ENCODE measurements at regions not wholly inside any gene's neighbourhood (a gene's known extent, or its start where the extent isn't known, plus 50 kb on each side); places are given as distances from the start of the nearest gene placed in this dataset.

DNA sequence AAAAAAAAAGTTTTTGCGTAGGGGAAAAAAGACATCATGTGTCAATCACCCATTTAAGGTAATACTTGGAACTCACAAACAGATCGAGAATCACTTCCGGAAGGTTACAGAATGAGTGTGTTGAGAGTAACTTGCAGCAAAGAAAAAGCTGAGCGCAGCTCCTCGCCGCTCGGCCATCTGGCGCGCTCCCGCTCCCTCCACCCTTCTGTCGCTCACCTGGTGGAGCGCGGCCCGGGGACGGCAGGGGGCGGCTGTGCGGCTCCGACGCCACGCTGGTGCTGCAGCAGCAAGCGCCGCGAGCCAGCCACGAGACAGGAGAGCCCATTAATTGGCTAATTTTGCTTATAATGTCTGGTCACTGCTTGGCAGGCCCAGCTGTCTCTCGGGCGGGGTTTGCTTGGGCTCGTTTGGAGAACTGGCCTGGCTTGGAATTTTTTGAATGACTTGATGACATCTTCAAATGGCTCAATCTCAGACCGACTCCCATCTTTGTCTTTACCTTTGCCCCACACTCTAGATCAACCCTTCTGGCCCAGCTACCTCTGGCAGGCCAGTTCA, 601.8 kb downstream of the CCDC171 start:
- no peak overlapping the region for H3K4me3 ChIP-seq (ENCODE audit: low read depth, low read length)
- TF ChIP-seq, protein P1, sequence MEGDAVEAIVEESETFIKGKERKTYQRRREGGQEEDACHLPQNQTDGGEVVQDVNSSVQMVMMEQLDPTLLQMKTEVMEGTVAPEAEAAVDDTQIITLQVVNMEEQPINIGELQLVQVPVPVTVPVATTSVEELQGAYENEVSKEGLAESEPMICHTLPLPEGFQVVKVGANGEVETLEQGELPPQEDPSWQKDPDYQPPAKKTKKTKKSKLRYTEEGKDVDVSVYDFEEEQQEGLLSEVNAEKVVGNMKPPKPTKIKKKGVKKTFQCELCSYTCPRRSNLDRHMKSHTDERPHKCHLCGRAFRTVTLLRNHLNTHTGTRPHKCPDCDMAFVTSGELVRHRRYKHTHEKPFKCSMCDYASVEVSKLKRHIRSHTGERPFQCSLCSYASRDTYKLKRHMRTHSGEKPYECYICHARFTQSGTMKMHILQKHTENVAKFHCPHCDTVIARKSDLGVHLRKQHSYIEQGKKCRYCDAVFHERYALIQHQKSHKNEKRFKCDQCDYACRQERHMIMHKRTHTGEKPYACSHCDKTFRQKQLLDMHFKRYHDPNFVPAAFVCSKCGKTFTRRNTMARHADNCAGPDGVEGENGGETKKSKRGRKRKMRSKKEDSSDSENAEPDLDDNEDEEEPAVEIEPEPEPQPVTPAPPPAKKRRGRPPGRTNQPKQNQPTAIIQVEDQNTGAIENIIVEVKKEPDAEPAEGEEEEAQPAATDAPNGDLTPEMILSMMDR (IDR thresholded peaks at IDR 0.05; ENCODE audit: borderline replicate concordance, insufficient read depth, low read depth, low read length): peak; percentile 39; the same call in 1 of the 2 replicates

DNA sequence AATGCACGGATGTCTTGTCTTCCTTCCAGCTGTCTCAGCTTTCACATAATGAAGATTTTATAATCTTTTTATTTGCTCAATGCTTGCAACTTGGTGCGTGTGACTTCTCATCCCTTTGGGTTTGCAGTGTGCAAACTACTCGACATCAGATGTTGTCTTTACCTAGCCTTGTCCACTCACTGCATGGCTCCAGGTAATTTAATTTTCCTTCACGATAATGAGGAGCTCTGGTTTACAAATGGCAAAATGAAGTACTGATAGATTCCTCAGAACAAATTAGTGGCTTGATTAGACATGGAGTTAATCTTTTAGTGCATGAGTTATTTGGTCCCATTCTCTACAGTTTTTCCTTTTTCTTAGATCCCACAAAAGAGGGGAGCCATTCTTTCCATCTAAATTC, 603.0 kb downstream of the CCDC171 start:
- H3K4me3 ChIP-seq (ENCODE audit: low read depth, low read length): no peak overlapping the region
- TF ChIP-seq, protein P1 (IDR thresholded peaks at IDR 0.05; ENCODE audit: borderline replicate concordance, insufficient read depth, low read depth, low read length): no peak

DNA sequence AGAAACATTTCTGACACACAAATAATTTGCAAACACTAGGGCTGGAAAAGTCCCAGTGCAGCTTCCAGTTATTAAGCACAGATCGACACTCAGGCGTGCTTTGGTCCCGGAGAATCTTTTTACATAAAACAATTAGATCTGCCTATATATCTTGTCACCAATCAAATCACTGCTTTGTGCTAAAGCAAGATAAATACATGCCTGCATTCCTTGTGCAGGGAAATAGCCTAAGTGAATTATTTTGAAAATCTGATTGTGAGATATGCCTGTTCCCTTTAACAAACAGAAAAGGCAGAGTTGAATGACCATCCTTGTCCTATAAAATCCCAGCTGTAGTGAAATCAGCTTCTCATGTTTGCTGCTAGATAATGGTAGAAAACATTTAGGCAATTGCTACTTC, 604.4 kb downstream of the CCDC171 start:
- TF ChIP-seq, protein P1 (IDR thresholded peaks at IDR 0.05; ENCODE audit: borderline replicate concordance, insufficient read depth, low read depth, low read length): no peak
- no peak overlapping the region for H3K4me3 ChIP-seq (ENCODE audit: low read depth, low read length)

DNA sequence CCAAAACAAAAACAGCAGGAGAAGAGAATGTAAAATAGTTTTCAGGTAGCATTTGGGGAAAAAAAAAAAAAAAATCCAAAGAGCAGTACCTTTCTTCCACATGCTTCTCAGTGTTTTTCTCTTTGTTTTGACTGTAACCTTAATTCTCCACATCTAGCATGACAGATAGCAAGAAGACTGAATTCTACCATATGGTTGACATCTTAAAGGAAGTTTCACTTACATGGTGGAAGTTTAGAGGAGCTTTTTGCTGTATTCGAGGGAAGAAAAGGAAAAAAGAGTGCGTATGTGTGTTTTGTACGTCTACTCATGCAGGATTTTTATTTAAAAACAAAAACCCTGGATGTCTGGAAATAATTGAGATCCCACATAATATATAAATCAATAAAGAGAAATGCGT, 604.8 kb downstream of the CCDC171 start:
- H3K4me3 ChIP-seq (ENCODE audit: low read depth, low read length): no peak overlapping the region
- TF ChIP-seq, protein P1 (IDR thresholded peaks at IDR 0.05; ENCODE audit: borderline replicate concordance, insufficient read depth, low read depth, low read length): no peak

DNA sequence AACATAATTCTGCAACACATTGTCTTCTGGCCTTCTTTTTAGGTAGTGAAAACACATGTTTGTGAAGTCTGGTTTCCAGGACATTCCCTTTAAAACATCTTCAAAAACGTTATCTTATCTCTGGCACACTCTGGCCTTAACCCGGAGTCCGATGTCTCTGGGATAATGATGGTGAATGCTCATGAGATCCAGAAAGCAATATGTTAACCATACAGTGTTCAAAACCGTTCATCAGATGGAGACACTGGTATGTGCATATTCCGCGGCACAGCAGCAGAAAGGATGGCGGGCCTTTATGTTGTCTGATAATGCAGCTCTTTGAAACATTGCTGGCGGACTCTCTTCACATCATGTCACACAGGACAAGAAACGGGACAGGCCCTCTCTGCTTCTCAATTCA, 605.2 kb downstream of the CCDC171 start:
- TF ChIP-seq, protein P1 (IDR thresholded peaks at IDR 0.05; ENCODE audit: borderline replicate concordance, insufficient read depth, low read depth, low read length): no peak
- no peak overlapping the region for H3K4me3 ChIP-seq (ENCODE audit: low read depth, low read length)

DNA sequence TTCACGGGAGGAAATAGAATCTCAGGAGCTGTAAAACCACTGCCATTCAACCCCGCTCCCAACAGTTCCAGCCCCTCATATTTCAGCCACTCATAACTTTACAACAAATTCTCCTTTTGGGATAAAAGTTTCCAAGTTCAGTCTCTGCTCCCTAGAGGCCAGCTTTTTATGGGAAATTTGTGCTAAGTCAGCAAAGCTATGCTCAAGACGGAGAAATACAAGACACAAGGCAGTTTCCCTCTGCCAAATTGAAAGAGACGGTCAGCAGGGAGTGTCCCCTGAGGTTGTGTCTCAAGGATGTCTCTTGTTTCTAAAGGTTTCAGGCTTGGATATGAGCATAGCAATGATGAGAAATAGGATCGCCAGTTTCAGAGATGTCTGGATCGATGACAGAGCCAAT, 608.6 kb downstream of the CCDC171 start:
- H3K4me3 ChIP-seq (ENCODE audit: low read depth, low read length): no peak overlapping the region
- TF ChIP-seq, protein P1 (IDR thresholded peaks at IDR 0.05; ENCODE audit: borderline replicate concordance, insufficient read depth, low read depth, low read length): no peak

DNA sequence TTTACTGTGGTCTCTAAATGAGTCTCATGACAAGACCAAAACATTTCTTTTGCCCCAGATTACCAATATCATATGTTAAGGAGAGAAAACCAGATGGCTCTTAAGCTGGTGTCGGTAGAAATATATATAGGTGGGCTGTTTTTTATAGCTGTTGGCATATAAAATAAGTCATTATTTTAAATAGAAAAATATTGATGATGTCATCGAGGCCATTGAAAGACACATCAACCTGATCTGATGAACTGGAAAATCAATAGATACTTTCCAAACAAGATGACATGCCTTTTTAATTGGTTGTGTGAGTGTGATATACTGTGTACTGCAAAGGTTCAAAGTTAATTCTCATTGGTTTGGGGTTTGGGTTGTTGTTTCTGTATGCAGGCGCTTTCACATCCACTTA, 617.3 kb downstream of the CCDC171 start:
- H3K4me3 ChIP-seq (ENCODE audit: low read depth, low read length): no peak overlapping the region
- TF ChIP-seq, protein P1 (IDR thresholded peaks at IDR 0.05; ENCODE audit: borderline replicate concordance, insufficient read depth, low read depth, low read length): no peak

Measured in GM12875 (cell line).